RKO (cell line): ENCODE measurements at regions not wholly inside any gene's neighbourhood (a gene's known extent, or its start where the extent isn't known, plus 50 kb on each side); places are given as distances from the start of the nearest gene placed in this dataset.
"Not testable (repeated sequence)": the region's sequence is repeated elsewhere in the genome, so short reads cannot be mapped to it uniquely, and the experiment has no call there.

Experiments
- DNase-seq: peaks from one replicate; pipeline ENCODE4 v3.0.0-alpha.2; 2016; ENCODE audit warnings: low spot score

GRCh38 chr15:77896147-77897112 lies 181.1 kb downstream of the TBC1D2B start:
- not testable (repeated sequence) for DNase-seq

- DNase-seq: no peak
These were observed 181.8 kb downstream of the TBC1D2B start for GRCh38 chr15:77895742-77896141.

GRCh38 chr15:77895145-77895544 lies 182.4 kb downstream of the TBC1D2B start:
- not testable (repeated sequence) for DNase-seq

- not testable (repeated sequence) for DNase-seq
These were observed 183.6 kb downstream of the TBC1D2B start for GRCh38 chr15:77893671-77894640.

- DNase-seq: not testable (repeated sequence)
These were observed 184.3 kb downstream of the TBC1D2B start for GRCh38 chr15:77893246-77893645.

GRCh38 chr15:77892335-77892734 lies 185.2 kb downstream of the TBC1D2B start:
- DNase-seq: no peak

- not testable (repeated sequence) for DNase-seq
These were observed 185.6 kb downstream of the TBC1D2B start for GRCh38 chr15:77891862-77892261.

GRCh38 chr15:77890911-77891801 lies 186.4 kb downstream of the TBC1D2B start:
- DNase-seq: not testable (repeated sequence)

- DNase-seq: not testable (repeated sequence)
These were observed 187.4 kb downstream of the TBC1D2B start for GRCh38 chr15:77889828-77890725.

- DNase-seq: no peak
These were observed 188.3 kb downstream of the TBC1D2B start for GRCh38 chr15:77889009-77889806.

- DNase-seq: not testable (repeated sequence)
These were observed 189.7 kb downstream of the TBC1D2B start for GRCh38 chr15:77887563-77888429.

GRCh38 chr15:77886805-77887448 lies 190.6 kb downstream of the TBC1D2B start:
- no peak for DNase-seq

GRCh38 chr15:77885877-77886500 lies 191.5 kb downstream of the TBC1D2B start:
- not testable (repeated sequence) for DNase-seq

GRCh38 chr15:77883012-77883411 lies 194.5 kb downstream of the TBC1D2B start:
- not testable (repeated sequence) for DNase-seq

GRCh38 chr15:77881950-77882349 lies 195.6 kb downstream of the TBC1D2B start:
- no peak for DNase-seq

GRCh38 chr15:77881535-77881934 lies 196.0 kb downstream of the TBC1D2B start:
- DNase-seq: not testable (repeated sequence)

- DNase-seq: not testable (repeated sequence)
These were observed 198.0 kb downstream of the TBC1D2B start for GRCh38 chr15:77879466-77879865.
